Calu3 (cell line): ENCODE measurements at regions not wholly inside any gene's neighbourhood (a gene's known extent, or its start where the extent isn't known, plus 50 kb on each side); places are given as distances from the start of the nearest gene placed in this dataset.

Experiments
- BruUV-seq: library from RNA; stranded (reverse); fragments of 400-500 nt; replicated peaks from 2 replicates; lab custom pipeline; 2021; lab: Mats Ljungman, UMichigan
- CTCF ChIA-PET: fragments of 300-600 bp; sonication (Branson Sonifier 250); formaldehyde crosslinking; loops from one replicate; lab custom pipeline; 2022; ENCODE audit warnings: antibody characterized with exemption; lab: Charles Lee
- DNase-seq: peaks from one replicate; pipeline ENCODE4 v3.0.0; 2022
- H3K27ac Mint-ChIP-seq: one replicate; pipeline ENCODE4 v1.8.0; 2022; ENCODE audit warnings: mixed read lengths; ENCODE audit not compliant: unreplicated experiment
- H3K27me3 Mint-ChIP-seq: one replicate; pipeline ENCODE4 v1.8.0; 2022; ENCODE audit warnings: mixed read lengths; ENCODE audit not compliant: unreplicated experiment
- H3K36me3 Mint-ChIP-seq: one replicate; pipeline ENCODE4 v1.8.0; 2022; ENCODE audit warnings: mild to moderate bottlenecking, moderate library complexity, mixed read lengths; ENCODE audit not compliant: insufficient read depth, unreplicated experiment
- H3K4me1 Mint-ChIP-seq: one replicate; pipeline ENCODE4 v1.8.0; 2022; ENCODE audit warnings: mild to moderate bottlenecking, low read depth, mixed read lengths; ENCODE audit not compliant: unreplicated experiment
- H3K4me3 Mint-ChIP-seq: one replicate; pipeline ENCODE4 v1.8.0; 2022; ENCODE audit warnings: mild to moderate bottlenecking, low read depth, moderate library complexity, mixed read lengths; ENCODE audit not compliant: unreplicated experiment
- H3K9me3 Mint-ChIP-seq: one replicate; pipeline ENCODE4 v1.8.0; 2022; ENCODE audit warnings: low read depth, mixed read lengths; ENCODE audit not compliant: unreplicated experiment
- intact Hi-C: fragments of 100-400 bp; cut with micrococcal nuclease; formaldehyde crosslinking; loops from one replicate; pipeline ENCODE4 v1.10.0; 2022; ENCODE audit not compliant: unreplicated experiment
- TF ChIP-seq, protein P1 (sequence below): fragments of 200-600 bp; IDR thresholded peaks from one replicate; pipeline ENCODE4 v1.8.0; 2022; ENCODE audit warnings: antibody characterized with exemption; ENCODE audit not compliant: unreplicated experiment

DNA sequence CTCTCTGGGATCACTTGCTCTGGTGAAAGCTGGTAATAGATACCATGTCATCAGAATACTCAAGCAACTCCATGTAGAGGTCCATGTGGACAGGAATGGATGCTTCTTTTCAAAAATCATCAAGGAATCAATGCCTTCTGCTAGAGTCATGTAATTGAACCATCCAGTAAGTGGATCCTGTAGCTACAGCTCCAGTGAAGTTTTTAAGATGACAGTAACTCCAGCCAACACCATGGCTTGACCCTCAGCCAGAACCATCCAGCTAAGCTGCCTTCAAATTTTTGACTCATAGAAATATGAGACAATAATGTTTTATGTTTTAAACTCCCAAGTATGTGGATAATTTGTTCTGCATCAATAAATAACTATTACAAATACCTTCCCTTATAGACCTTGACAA, 923.7 kb downstream of the EPHA3 start:
- Mint-ChIP-seq H3K36me3 (no peaks in the 10 kb centered on the region), H3K27me3 (no peaks in the 10 kb centered on the region), H3K4me1 (no peaks in the 10 kb centered on the region), H3K27ac (no peak overlapping the region), H3K9me3 (no peaks in the 10 kb centered on the region), H3K4me3 (no peak overlapping the region)
- BruUV-seq = no TSS peak
- CTCF ChIA-PET = no interaction called here
- no peak for DNase-seq
- intact Hi-C loops = no loop called here
- TF ChIP-seq, protein P1, sequence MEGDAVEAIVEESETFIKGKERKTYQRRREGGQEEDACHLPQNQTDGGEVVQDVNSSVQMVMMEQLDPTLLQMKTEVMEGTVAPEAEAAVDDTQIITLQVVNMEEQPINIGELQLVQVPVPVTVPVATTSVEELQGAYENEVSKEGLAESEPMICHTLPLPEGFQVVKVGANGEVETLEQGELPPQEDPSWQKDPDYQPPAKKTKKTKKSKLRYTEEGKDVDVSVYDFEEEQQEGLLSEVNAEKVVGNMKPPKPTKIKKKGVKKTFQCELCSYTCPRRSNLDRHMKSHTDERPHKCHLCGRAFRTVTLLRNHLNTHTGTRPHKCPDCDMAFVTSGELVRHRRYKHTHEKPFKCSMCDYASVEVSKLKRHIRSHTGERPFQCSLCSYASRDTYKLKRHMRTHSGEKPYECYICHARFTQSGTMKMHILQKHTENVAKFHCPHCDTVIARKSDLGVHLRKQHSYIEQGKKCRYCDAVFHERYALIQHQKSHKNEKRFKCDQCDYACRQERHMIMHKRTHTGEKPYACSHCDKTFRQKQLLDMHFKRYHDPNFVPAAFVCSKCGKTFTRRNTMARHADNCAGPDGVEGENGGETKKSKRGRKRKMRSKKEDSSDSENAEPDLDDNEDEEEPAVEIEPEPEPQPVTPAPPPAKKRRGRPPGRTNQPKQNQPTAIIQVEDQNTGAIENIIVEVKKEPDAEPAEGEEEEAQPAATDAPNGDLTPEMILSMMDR = no peak

DNA sequence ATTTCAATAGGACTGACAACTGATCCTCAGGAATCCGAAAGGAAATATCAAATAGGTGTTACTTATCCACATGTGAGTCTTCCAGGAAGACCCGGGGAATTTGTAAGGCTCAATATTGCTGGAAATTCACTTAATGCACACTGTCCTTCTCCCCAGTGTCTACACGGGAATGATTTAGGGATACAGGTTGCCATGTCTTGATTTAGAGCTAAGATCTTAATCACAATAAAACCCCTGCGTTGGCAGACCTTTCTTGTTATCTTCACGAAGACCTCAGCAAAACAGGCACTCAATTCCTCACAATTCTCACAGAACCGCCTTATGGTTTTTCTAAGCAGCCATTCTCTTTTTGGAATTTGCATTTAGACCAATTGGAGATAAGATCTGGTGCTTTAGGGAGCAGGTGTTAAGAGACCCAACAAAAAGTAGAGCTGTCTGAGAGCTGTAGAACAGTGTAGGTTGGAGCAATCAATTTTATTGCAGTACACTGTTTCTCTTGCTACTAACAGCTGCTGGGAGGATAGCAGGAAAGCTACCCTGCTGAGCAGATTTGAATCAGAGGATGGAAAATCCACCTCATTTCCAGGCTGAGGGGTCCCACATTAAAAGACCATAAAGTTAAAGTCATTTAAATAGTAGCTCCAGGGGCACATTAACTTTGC, 925.7 kb downstream of the EPHA3 start:
- no peaks in the 10 kb centered on the region for H3K9me3 Mint-ChIP-seq
- TF ChIP-seq, protein P1 = no peak
- H3K4me1 Mint-ChIP-seq = no peaks in the 10 kb centered on the region
- no peak overlapping the region for H3K4me3 Mint-ChIP-seq
- H3K36me3 Mint-ChIP-seq = no peaks in the 10 kb centered on the region
- CTCF ChIA-PET = no interaction called here
- H3K27me3 Mint-ChIP-seq = no peaks in the 10 kb centered on the region
- no peak overlapping the region for H3K27ac Mint-ChIP-seq
- DNase-seq = no peak
- no TSS peak for BruUV-seq
- intact Hi-C loops = no loop called here

DNA sequence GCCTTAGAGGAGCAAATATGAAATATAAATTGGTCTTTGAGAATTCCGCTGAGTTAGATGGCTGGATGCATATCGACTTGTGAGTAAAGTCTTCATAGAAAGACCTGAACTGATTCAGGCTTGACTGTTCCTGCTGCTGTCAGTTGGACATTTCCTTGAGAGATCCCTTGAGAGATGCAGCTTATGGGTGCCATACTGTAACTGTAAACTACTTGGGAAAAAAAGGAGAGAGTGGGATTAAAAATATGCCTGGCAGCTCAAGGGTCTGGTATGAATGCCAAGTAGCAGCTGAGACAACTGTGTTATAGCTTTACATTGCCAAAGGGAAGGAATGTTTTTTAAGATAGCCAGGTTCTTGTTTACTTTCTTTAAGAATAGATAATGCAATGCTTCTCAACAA, 926.6 kb downstream of the EPHA3 start:
- Mint-ChIP-seq H3K27me3 (no peaks in the 10 kb centered on the region), H3K36me3 (no peaks in the 10 kb centered on the region), H3K4me3 (no peak overlapping the region), H3K4me1 (no peaks in the 10 kb centered on the region), H3K27ac (no peak overlapping the region), H3K9me3 (no peaks in the 10 kb centered on the region)
- TF ChIP-seq, protein P1 = no peak
- CTCF ChIA-PET = no interaction called here
- no TSS peak for BruUV-seq
- DNase-seq = no peak
- intact Hi-C loops = no loop called here

DNA sequence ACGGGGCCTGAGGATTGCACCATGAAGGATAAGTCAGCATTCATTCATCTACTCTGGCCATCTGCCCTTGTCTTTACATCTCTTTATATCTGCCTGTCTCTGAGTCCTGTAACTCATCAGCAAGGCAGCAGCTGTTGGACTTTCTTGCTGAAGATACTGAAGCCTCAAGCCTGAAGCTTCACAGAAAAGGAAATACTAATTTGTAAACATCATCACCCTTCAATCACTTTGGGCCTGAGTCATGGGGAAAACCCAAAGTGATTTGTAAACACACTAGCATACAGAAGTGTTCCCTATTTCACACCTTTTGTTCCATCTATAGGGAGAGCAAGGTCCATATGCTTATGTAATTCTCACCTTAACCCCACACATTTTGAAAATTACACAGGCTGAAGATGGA, 928.2 kb downstream of the EPHA3 start:
- Mint-ChIP-seq H3K9me3 (no peaks in the 10 kb centered on the region), H3K4me3 (no peak overlapping the region), H3K27ac (no peak overlapping the region), H3K27me3 (no peaks in the 10 kb centered on the region), H3K4me1 (no peaks in the 10 kb centered on the region), H3K36me3 (no peaks in the 10 kb centered on the region)
- no peak for DNase-seq
- no TSS peak for BruUV-seq
- CTCF ChIA-PET = interaction anchor here (0.7 kb wide), 1 partner anchor 19 kb away, joined by 10 read pairs; no protein-coding TSS in a partner anchor
- intact Hi-C loops = no loop called here
- TF ChIP-seq, protein P1 = no peak
